Kasumi-1 (cell line): ENCODE measurements at regions not wholly inside any gene's neighbourhood (a gene's known extent, or its start where the extent isn't known, plus 50 kb on each side); places are given as distances from the start of the nearest gene placed in this dataset.
A peak's percentile ranks its signal among the peaks of the same experiment; 100 is the strongest.

ENCODE experiments used
- DNase-seq, 2 experiments: peaks; one replicate each; lab custom pipeline; 2025; lab: John Stamatoyannopoulos, UW

GRCh38 chrX:79506001-79506400, 138.9 kb upstream of the ITM2A start:
- DNase-seq = no peak

DNA sequence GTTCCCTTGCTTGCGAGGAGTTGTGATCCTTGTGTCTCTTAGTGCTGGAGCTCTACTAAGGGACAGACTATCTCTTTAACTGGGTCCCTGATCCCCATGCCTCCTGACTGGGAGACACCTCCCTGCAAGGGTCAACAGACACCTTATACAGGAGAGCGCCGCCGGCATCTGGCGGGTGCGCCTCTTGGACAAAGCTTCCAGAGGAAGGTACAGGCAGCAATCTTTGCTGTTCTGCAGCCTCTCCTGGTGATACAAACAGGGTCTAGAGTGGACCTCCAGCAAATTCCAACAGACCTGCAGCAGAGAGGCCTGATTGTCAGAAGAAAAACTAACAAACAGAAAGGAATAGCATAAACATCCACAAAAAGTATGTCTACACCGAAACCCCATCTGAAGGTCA, 115.6 kb upstream of the ITM2A start:
- DNase-seq = no peak

DNA sequence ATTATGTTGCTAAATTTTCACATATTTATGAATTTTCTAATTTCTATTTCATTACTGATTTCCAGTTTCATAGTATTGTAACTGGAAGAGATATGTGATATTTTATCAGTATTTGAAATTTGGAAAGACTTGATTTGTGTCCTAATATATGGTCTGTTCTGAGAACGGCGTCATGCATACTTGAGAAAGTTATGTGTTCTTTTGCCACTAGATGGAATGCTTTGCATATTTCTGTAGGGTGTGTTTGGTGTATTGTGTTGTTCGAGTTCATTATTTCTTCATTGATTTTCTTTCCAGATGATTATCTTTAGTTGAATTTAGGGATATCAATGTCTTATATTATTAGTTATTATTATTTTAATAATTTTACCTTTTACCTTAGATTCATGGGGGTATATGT, 110.6 kb upstream of the ITM2A start:
- peak in 1 of 2 experiments; percentile 0 for DNase-seq

- DNase-seq = no peak
Observed at GRCh38 chrX:79466636-79467035, 99.5 kb upstream of the ITM2A start.

DNA sequence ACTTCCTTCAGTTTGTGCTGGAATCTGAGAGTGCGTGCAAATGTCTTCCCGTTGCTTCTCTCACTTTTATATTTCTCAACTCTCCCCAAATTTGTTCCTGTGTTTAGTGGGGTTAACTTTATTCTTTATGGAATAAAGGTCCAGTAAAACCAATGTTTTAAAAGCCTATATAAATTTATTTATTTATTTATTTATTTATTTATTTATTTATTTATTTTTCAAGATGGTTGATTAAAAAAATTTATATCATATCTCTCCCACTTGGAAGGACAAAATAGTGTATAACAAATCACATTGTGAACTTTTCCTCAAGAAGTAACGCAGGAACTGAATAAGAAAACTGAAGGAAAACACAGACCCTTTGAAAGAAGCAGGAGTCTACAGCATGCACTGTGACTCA, 95.3 kb upstream of the ITM2A start:
- DNase-seq = no peak

DNA sequence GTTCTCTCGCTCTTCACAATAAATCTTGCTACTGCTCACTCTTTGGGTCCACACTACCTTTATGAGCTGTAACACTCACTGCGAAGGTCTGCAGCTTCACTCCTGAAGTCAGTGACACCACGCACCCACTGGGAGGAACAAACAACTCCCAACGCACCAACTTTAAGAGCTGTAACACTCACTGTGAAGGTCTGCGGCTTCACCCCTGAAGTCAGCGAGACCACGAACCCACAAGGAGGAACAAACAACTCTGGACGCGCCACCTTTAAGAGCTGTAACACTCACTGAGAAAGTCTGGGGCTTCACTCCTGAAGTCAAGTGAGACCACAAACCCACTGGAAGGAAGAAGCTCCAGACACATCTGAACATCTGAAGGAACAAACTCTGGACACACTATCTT, 89.5 kb upstream of the ITM2A start:
- peak in 1 of 2 experiments; percentile 13 for DNase-seq

GRCh38 chrX:79452881-79453280, 85.7 kb upstream of the ITM2A start:
- no peak for DNase-seq

DNA sequence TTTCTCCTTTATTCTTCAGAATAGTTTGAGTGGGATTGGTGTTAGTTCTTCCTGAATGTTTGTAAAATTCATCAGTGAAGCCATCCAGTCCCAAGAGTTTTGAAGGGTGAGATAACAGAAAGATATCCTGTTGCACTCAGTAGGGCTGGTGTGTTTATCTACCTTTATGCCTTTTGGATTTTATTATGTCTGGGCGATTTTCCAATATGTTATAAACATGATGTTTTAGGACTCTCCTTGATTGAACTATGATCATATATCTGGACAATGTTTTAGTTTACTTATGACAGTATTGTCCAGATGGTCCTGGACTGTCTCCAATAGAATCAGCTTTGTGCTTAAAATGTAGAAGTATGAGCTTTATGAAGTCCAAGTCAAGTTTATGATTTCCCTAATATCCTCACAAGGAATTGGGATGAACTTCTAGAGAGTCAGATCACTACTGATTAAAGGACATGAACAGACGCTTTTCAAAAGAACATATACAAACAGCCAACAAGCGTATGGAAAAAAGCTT, 77.6 kb upstream of the ITM2A start:
- DNase-seq = no peak

GRCh38 chrX:79443121-79443520, 76.0 kb upstream of the ITM2A start:
- no peak for DNase-seq

- DNase-seq = no peak
Observed at GRCh38 chrX:79440336-79440735, 73.2 kb upstream of the ITM2A start.
